H9 (cell line): ENCODE measurements at regions not wholly inside any gene's neighbourhood (a gene's known extent, or its start where the extent isn't known, plus 50 kb on each side); places are given as distances from the start of the nearest gene placed in this dataset.

Experiments used
- DNase-seq: peaks from one replicate; pipeline ENCODE4 v3.0.0-alpha.2; 2017
- H2AFZ ChIP-seq: one replicate; pipeline ENCODE4 v1.6.1; 2013; ENCODE audit warnings: mild to moderate bottlenecking, low read length, control low read depth, moderate library complexity
- H2AK5ac ChIP-seq: 2 replicates; pipeline ENCODE4 v1.6.1; 2013; ENCODE audit warnings: low read length, control low read depth, mixed read lengths; ENCODE audit not compliant: insufficient read length
- H2BK120ac ChIP-seq: one replicate; pipeline ENCODE4 v1.6.1; 2013; ENCODE audit warnings: low read depth, mild to moderate bottlenecking, low read length, control low read depth, inconsistent platforms; ENCODE audit not compliant: poor library complexity, severe bottlenecking
- H2BK12ac ChIP-seq: 2 replicates; pipeline ENCODE4 v1.6.1; 2013; ENCODE audit warnings: low read length, control low read depth, mixed read lengths, low read depth; ENCODE audit not compliant: insufficient read length
- H2BK15ac ChIP-seq: 2 replicates; pipeline ENCODE4 v1.6.1; 2013; ENCODE audit warnings: low read depth, low read length, control low read depth
- H2BK20ac ChIP-seq: one replicate; pipeline ENCODE4 v1.6.1; 2013; ENCODE audit warnings: low read depth, mild to moderate bottlenecking, low read length, control low read depth, inconsistent platforms; ENCODE audit not compliant: poor library complexity, severe bottlenecking
- H2BK5ac ChIP-seq: 2 replicates; pipeline ENCODE4 v1.6.1; 2013; ENCODE audit warnings: low read length, control low read depth, mixed read lengths; ENCODE audit not compliant: insufficient read length
- H3K14ac ChIP-seq: 2 replicates; pipeline ENCODE4 v1.6.1; 2013; ENCODE audit warnings: low read length, control low read depth; ENCODE audit not compliant: insufficient read depth
- H3K18ac ChIP-seq: 2 replicates; pipeline ENCODE4 v1.6.1; 2013; ENCODE audit warnings: low read depth, mild to moderate bottlenecking, mixed read lengths, low read length, control low read depth; ENCODE audit not compliant: insufficient read length
- H3K23ac ChIP-seq: 2 replicates; pipeline ENCODE4 v1.6.1; 2013; ENCODE audit warnings: low read length, control low read depth, mixed read lengths, low read depth; ENCODE audit not compliant: insufficient read length
- H3K23me2 ChIP-seq: 2 replicates; pipeline ENCODE4 v1.6.1; 2013; ENCODE audit warnings: low read depth, mild to moderate bottlenecking, mixed read lengths, low read length, control low read depth; ENCODE audit not compliant: insufficient read length, poor library complexity, severe bottlenecking
- H3K27ac ChIP-seq: 2 replicates; pipeline ENCODE4 v1.5.1; 2013; ENCODE audit warnings: low read length, control low read depth, mixed read lengths, low read depth; ENCODE audit not compliant: insufficient read length
- H3K27me3 ChIP-seq: 2 replicates; pipeline ENCODE4 v1.6.1; 2013; ENCODE audit warnings: low read length, control low read depth, inconsistent platforms; ENCODE audit not compliant: insufficient read depth
- H3K4ac ChIP-seq: 2 replicates; pipeline ENCODE4 v1.6.1; 2013; ENCODE audit warnings: low read depth, mild to moderate bottlenecking, control low read depth, inconsistent platforms, low read length, moderate library complexity
- H3K4me1 ChIP-seq: 2 replicates; pipeline ENCODE4 v1.6.1; 2013; ENCODE audit warnings: low read length, control low read depth, inconsistent platforms; ENCODE audit not compliant: insufficient read depth
- H3K4me2 ChIP-seq: 2 replicates; pipeline ENCODE4 v1.6.1; 2013; ENCODE audit warnings: low read length, control low read depth, mixed read lengths; ENCODE audit not compliant: insufficient read length, insufficient read depth
- H3K56ac ChIP-seq: 2 replicates; pipeline ENCODE4 v1.6.1; 2013; ENCODE audit warnings: low read depth, mild to moderate bottlenecking, mixed read lengths, low read length, control low read depth; ENCODE audit not compliant: insufficient read length
- H3K79me1 ChIP-seq: 2 replicates; pipeline ENCODE4 v1.6.1; 2013; ENCODE audit warnings: low read depth, mild to moderate bottlenecking, moderate library complexity, low read length, control low read depth, inconsistent platforms; ENCODE audit not compliant: insufficient read depth, poor library complexity, severe bottlenecking
- H3K79me2 ChIP-seq: 2 replicates; pipeline ENCODE4 v1.6.1; 2013; ENCODE audit warnings: low read length, control low read depth, inconsistent platforms; ENCODE audit not compliant: insufficient read depth
- H3K9ac ChIP-seq: 2 replicates; pipeline ENCODE4 v1.6.1; 2013; ENCODE audit warnings: low read length, control low read depth, mixed read lengths; ENCODE audit not compliant: insufficient read length; ENCODE audit errors: extremely low read depth
- H3K9me3 ChIP-seq: one replicate; pipeline ENCODE4 v1.6.1; 2013; ENCODE audit warnings: low read depth, low read length, inconsistent platforms; ENCODE audit not compliant: control insufficient read depth
- H3T11ph ChIP-seq: one replicate; pipeline ENCODE4 v1.6.1; 2013; ENCODE audit warnings: mild to moderate bottlenecking, low read length, control low read depth, inconsistent platforms
- H4K20me1 ChIP-seq: one replicate; pipeline ENCODE4 v1.6.1; 2013; ENCODE audit not compliant: control insufficient read depth, insufficient read length, insufficient read depth
- H4K5ac ChIP-seq: 2 replicates; pipeline ENCODE4 v1.6.1; 2013; ENCODE audit warnings: low read depth, mild to moderate bottlenecking, mixed read lengths, low read length, control low read depth; ENCODE audit not compliant: insufficient read length
- H4K8ac ChIP-seq: replicated peaks from 2 replicates; pipeline ENCODE4 v1.6.1; 2013; ENCODE audit warnings: low read length, control low read depth, mixed read lengths, low read depth; ENCODE audit not compliant: insufficient read length
- H4K91ac ChIP-seq: 2 replicates; pipeline ENCODE4 v1.6.1; 2013; ENCODE audit warnings: low read depth, mild to moderate bottlenecking, moderate library complexity, mixed read lengths, low read length, control low read depth; ENCODE audit not compliant: insufficient read length
- H3K27ac Mint-ChIP-seq, 3 experiments: 2 replicates in 2 of 3; 3 replicates in 1 of 3; pipeline ENCODE4 v1.8.0; 2020 to 2021; ENCODE audit warnings: mixed read lengths in 3 of 3, mild to moderate bottlenecking in 1 of 3, moderate library complexity in 1 of 3
- H3K27me3 Mint-ChIP-seq: 2 replicates; pipeline ENCODE4 v1.8.0; 2021; ENCODE audit warnings: low read depth, mild to moderate bottlenecking, moderate library complexity, mixed read lengths
- H3K36me3 Mint-ChIP-seq, 3 experiments: 2 replicates in 2 of 3; 3 replicates in 1 of 3; pipeline ENCODE4 v1.8.0; 2020 to 2021; ENCODE audit warnings: low read depth in 3 of 3, mixed read lengths in 3 of 3; ENCODE audit not compliant: insufficient read depth in 1 of 3
- H3K4me1 Mint-ChIP-seq, 2 experiments: 2 replicates each; pipeline ENCODE4 v1.8.0; 2020; ENCODE audit warnings: mixed read lengths in 2 of 2
- H3K4me3 Mint-ChIP-seq, 2 experiments: 2 replicates in 1 of 2; 3 replicates in 1 of 2; pipeline ENCODE4 v1.8.0; 2020 to 2021; ENCODE audit warnings: mild to moderate bottlenecking in 2 of 2, mixed read lengths in 2 of 2, moderate library complexity in 1 of 2
- H3K9me3 Mint-ChIP-seq, 2 experiments: 2 replicates in 1 of 2; 3 replicates in 1 of 2; pipeline ENCODE4 v1.8.0; 2020; ENCODE audit warnings: mild to moderate bottlenecking in 2 of 2, mixed read lengths in 2 of 2, moderate library complexity in 1 of 2
- WGBS: extraction: QIAGEN DNeasy Blood & Tissue Kit; methylation state at CpG from one replicate; pipeline ENCODE4 v1.1.7; 2013; ENCODE audit warnings: missing lambda C conversion rate, low lambda C conversion rate, mixed read lengths; ENCODE audit not compliant: insufficient read length; ENCODE audit errors: extremely low coverage; 5-methylcytosine and 5-hydroxymethylcytosine counted together
- TF ChIP-seq, protein P1 (sequence below): fragments of 200-600 bp; sonication (generic); conservative IDR thresholded peaks from 3 replicates; pipeline ENCODE4 v1.8.0; 2021; ENCODE audit warnings: antibody characterized with exemption, mild to moderate bottlenecking

DNA sequence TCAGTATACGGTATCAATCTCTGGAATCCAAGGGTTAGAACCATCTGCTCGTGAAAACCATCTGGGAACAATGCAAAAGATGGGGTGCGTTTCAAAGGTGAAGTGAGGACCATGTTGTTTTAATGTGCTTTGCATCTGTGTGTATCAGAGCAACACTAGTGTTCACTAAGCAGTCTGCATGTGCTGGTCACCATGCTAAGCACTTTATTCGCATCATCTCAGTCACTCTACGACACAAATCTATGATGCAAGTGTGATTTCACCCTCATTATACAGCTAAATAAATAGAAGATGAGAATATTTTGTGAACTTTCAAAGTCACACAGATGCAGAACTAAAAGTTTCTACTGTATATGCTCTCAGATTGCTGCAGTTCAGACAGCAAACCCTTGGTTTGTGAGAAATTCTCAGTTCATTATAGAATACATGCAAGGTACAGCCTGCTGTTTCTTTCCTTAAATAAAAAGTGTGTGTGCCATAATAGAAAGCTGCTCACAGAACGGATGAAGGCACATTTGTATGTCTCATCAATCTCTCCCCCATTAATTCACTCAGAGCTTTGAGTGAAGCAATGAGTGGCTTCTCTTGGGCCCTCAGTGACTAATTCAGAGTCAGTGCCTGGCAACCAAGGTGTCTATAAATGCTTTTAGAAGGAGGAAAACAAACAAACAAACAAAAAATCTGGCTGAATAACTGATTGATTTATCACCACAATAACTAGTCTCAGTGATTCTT, 652.8 kb upstream of the SOX11 start:
- H2AK5ac ChIP-seq: no peak overlapping the region
- H3K14ac ChIP-seq: no peak overlapping the region
- Mint-ChIP-seq H3K4me3 (no peak overlapping the region), H3K27me3 (no peaks in the 10 kb centered on the region), H3K27ac (no peak overlapping the region), H3K9me3 (no peaks in the 10 kb centered on the region), H3K4me1 (no peaks in the 10 kb centered on the region), H3K36me3 (no peaks in the 10 kb centered on the region)
- H3K23ac ChIP-seq: no peak overlapping the region
- no peak overlapping the region for H2BK12ac ChIP-seq
- H3K4me1 ChIP-seq: no peaks in the 10 kb centered on the region
- no peak overlapping the region for H4K91ac ChIP-seq
- WGBS: no CpG with 5 or more reads among the region's 6 CpGs
- TF ChIP-seq, protein P1, sequence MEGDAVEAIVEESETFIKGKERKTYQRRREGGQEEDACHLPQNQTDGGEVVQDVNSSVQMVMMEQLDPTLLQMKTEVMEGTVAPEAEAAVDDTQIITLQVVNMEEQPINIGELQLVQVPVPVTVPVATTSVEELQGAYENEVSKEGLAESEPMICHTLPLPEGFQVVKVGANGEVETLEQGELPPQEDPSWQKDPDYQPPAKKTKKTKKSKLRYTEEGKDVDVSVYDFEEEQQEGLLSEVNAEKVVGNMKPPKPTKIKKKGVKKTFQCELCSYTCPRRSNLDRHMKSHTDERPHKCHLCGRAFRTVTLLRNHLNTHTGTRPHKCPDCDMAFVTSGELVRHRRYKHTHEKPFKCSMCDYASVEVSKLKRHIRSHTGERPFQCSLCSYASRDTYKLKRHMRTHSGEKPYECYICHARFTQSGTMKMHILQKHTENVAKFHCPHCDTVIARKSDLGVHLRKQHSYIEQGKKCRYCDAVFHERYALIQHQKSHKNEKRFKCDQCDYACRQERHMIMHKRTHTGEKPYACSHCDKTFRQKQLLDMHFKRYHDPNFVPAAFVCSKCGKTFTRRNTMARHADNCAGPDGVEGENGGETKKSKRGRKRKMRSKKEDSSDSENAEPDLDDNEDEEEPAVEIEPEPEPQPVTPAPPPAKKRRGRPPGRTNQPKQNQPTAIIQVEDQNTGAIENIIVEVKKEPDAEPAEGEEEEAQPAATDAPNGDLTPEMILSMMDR: no peak
- no peaks in the 10 kb centered on the region for H3K79me1 ChIP-seq
- H2BK120ac ChIP-seq: no peak overlapping the region
- no peak for DNase-seq
- H3K56ac ChIP-seq: no peak overlapping the region
- H3K23me2 ChIP-seq: no peaks in the 10 kb centered on the region
- no peaks in the 10 kb centered on the region for H3K27me3 ChIP-seq
- H3K9me3 ChIP-seq: no peaks in the 10 kb centered on the region
- H3K4ac ChIP-seq: no peak overlapping the region
- no peak overlapping the region for H2BK15ac ChIP-seq
- H3K27ac ChIP-seq: no peak overlapping the region
- H4K5ac ChIP-seq: no peak overlapping the region
- H3T11ph ChIP-seq: no peak overlapping the region
- no peaks in the 10 kb centered on the region for H4K20me1 ChIP-seq
- H2AFZ ChIP-seq: no peak overlapping the region
- no peak overlapping the region for H4K8ac ChIP-seq
- no peak overlapping the region for H3K9ac ChIP-seq
- no peak overlapping the region for H2BK20ac ChIP-seq
- H3K18ac ChIP-seq: no peak overlapping the region
- H3K79me2 ChIP-seq: no peaks in the 10 kb centered on the region
- H3K4me2 ChIP-seq: no peak overlapping the region
- H2BK5ac ChIP-seq: no peak overlapping the region
